ENCODE measurements at regions not wholly inside any gene's neighbourhood (a gene's known extent, or its start where the extent isn't known, plus 50 kb on each side); places are given as distances from the start of the nearest gene placed in this dataset.

DNA sequence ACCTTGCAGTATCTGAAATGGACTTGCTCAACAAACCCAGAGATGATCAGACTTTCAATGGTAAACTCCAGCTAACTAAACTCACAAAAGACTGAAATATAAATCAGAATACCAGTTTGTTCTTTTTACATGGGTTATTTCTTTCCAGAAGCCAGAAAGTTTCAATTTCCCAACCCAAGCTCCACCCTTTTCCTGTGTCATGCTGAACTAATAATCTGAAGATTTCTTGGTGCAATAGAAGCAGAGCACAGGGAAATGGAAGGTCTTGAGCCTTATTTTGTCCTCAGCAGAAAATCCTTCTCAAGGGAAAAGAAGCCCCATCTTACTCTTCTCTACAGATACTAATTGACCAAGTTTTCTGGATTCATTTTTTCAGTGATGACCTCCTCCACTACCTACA is 93.3 kb upstream of the PAPOLG start:
- DNase-seq (ENCODE audit: extremely low spot score, unreplicated experiment), result no peak
- no peaks in the 10 kb centered on the region for H3K36me3 Mint-ChIP-seq (ENCODE audit: unreplicated experiment)
- no peaks in the 10 kb centered on the region for H3K4me1 Mint-ChIP-seq (ENCODE audit: unreplicated experiment)
- H3K9me3 Mint-ChIP-seq (ENCODE audit: unreplicated experiment), result peaks cover 15% of the 10 kb centered on the region
- H3K4me3 Mint-ChIP-seq (ENCODE audit: unreplicated experiment), result no peak overlapping the region
- TF ChIP-seq, protein P1, sequence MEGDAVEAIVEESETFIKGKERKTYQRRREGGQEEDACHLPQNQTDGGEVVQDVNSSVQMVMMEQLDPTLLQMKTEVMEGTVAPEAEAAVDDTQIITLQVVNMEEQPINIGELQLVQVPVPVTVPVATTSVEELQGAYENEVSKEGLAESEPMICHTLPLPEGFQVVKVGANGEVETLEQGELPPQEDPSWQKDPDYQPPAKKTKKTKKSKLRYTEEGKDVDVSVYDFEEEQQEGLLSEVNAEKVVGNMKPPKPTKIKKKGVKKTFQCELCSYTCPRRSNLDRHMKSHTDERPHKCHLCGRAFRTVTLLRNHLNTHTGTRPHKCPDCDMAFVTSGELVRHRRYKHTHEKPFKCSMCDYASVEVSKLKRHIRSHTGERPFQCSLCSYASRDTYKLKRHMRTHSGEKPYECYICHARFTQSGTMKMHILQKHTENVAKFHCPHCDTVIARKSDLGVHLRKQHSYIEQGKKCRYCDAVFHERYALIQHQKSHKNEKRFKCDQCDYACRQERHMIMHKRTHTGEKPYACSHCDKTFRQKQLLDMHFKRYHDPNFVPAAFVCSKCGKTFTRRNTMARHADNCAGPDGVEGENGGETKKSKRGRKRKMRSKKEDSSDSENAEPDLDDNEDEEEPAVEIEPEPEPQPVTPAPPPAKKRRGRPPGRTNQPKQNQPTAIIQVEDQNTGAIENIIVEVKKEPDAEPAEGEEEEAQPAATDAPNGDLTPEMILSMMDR (IDR thresholded peaks at IDR 0.05), result no peak
- H3K27ac Mint-ChIP-seq (ENCODE audit: unreplicated experiment), result no peak overlapping the region
- H3K27me3 Mint-ChIP-seq (ENCODE audit: unreplicated experiment), result peaks cover 17% of the 10 kb centered on the region

DNA sequence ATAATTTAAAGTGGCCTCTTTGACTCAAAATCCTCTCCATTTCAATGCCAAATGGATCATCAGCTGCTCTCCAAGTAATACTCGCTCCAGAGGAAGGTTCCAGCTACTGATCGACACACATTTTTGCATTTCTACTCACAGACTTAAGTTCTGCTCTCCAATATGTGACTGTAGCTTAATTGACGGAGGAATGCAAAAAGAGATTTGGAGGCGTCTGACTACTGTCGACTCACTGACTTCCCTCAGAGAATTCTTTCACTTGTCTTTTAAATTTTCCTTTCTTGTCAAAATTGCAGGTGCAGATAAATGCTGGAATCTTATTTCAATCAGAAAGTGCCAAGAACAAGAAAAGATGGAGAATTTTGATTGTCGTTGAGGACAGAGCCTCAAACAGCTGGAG is 84.1 kb upstream of the PAPOLG start:
- no peaks in the 10 kb centered on the region for H3K36me3 Mint-ChIP-seq (ENCODE audit: unreplicated experiment)
- peaks cover 21% of the 10 kb centered on the region for H3K27me3 Mint-ChIP-seq (ENCODE audit: unreplicated experiment)
- H3K4me1 Mint-ChIP-seq (ENCODE audit: unreplicated experiment), result no peaks in the 10 kb centered on the region
- no peaks in the 10 kb centered on the region for H3K9me3 Mint-ChIP-seq (ENCODE audit: unreplicated experiment)
- TF ChIP-seq, protein P1 (IDR thresholded peaks at IDR 0.05), result no peak
- DNase-seq (ENCODE audit: extremely low spot score, unreplicated experiment), result no peak
- H3K4me3 Mint-ChIP-seq (ENCODE audit: unreplicated experiment), result no peak overlapping the region
- H3K27ac Mint-ChIP-seq (ENCODE audit: unreplicated experiment), result no peak overlapping the region

GRCh38 chr2:60674524-60675165 is 81.4 kb upstream of the PAPOLG start:
- H3K36me3 Mint-ChIP-seq (ENCODE audit: unreplicated experiment), result no peaks in the 10 kb centered on the region
- DNase-seq (ENCODE audit: extremely low spot score, unreplicated experiment), result peak; percentile 93
- peaks cover 41% of the 10 kb centered on the region for H3K27me3 Mint-ChIP-seq (ENCODE audit: unreplicated experiment)
- no peaks in the 10 kb centered on the region for H3K4me1 Mint-ChIP-seq (ENCODE audit: unreplicated experiment)
- H3K27ac Mint-ChIP-seq (ENCODE audit: unreplicated experiment), result no peak overlapping the region
- H3K9me3 Mint-ChIP-seq (ENCODE audit: unreplicated experiment), result no peaks in the 10 kb centered on the region
- H3K4me3 Mint-ChIP-seq (ENCODE audit: unreplicated experiment), result no peak overlapping the region
- TF ChIP-seq, protein P1 (IDR thresholded peaks at IDR 0.05), result peak; percentile 90

GRCh38 chr2:60675301-60675700 is 80.8 kb upstream of the PAPOLG start:
- Mint-ChIP-seq H3K4me3 (ENCODE audit: unreplicated experiment) (no peak overlapping the region), H3K9me3 (ENCODE audit: unreplicated experiment) (no peaks in the 10 kb centered on the region), H3K36me3 (ENCODE audit: unreplicated experiment) (no peaks in the 10 kb centered on the region), H3K27me3 (ENCODE audit: unreplicated experiment) (peaks cover 46% of the 10 kb centered on the region), H3K4me1 (ENCODE audit: unreplicated experiment) (no peaks in the 10 kb centered on the region), H3K27ac (ENCODE audit: unreplicated experiment) (no peak overlapping the region)
- TF ChIP-seq, protein P1 (IDR thresholded peaks at IDR 0.05), result no peak
- no peak for DNase-seq (ENCODE audit: extremely low spot score, unreplicated experiment)

DNA sequence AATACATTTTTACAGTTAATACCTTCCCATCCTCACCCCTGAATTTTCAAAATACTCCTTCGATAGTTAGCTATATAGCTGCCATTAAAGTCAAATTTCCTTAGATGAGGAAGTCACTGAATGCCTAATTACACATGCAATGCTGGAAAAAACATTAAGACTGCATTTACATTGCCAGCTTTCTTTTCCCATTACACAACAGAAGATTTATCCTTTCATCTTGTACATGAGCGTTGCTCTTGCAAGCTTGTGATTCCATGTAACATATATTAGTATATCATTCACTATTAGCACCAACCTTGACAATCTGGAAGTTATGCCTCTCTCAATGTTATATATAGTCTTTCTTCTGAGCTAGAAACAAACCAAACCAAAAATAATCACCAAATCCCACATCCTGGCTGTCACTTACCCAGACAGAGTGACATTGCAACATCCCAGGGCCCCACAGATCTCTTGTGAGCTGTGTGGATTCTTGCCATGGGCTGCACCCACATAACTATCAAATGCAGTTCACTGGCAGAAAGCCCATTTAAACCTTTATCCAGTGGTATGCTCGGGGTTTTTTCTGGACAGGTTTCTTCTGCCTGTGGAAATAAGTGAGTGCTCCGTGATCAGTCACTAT is 79.2 kb upstream of the PAPOLG start:
- no peaks in the 10 kb centered on the region for H3K4me1 Mint-ChIP-seq (ENCODE audit: unreplicated experiment)
- no peak overlapping the region for H3K27ac Mint-ChIP-seq (ENCODE audit: unreplicated experiment)
- DNase-seq (ENCODE audit: extremely low spot score, unreplicated experiment), result no peak
- H3K36me3 Mint-ChIP-seq (ENCODE audit: unreplicated experiment), result no peaks in the 10 kb centered on the region
- TF ChIP-seq, protein P1 (IDR thresholded peaks at IDR 0.05), result no peak
- H3K27me3 Mint-ChIP-seq (ENCODE audit: unreplicated experiment), result peaks cover 42% of the 10 kb centered on the region
- H3K4me3 Mint-ChIP-seq (ENCODE audit: unreplicated experiment), result no peak overlapping the region
- no peaks in the 10 kb centered on the region for H3K9me3 Mint-ChIP-seq (ENCODE audit: unreplicated experiment)
